ENCODE measurements at regions not wholly inside any gene's neighbourhood (a gene's known extent, or its start where the extent isn't known, plus 50 kb on each side); places are given as distances from the start of the nearest gene placed in this dataset.

DNA sequence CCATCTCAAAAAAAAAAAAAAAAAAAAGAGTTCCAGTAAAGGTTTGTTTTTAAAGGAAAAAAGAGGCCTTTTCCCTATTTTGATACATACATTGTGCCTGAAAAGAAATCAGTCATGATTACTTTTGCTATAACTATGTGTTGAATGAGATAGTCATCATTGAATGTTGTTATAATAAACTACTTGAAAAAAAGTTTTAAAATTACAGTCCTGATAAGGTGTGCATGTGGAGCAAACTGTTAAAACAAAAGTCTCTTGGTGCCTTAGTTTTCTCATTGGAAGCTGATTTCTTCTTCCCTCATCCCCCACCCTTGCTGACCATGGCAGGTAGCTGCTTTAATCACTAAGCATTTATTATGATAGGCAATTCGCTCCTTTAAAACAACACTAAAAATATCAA lies 172.3 kb upstream of the TBCA start:
- DNase-seq: no peak

DNA sequence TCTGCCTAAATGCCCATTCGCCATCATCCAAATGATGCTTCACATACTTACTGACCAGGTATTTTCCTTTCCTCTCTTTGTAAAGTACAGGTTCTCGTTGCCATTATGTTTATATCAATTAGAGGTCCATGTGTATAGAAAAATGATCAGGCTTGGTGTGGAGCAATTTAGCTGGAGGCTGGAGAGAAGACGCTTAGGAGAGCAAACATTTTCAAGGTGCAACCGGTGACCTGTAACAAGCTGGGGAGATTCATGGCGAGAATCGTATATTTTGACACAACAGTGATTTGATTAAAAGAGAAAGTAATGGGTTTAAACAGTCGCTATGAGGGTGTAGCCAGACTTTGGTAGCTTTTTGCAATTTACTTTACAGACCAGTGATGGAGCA lies 170.9 kb upstream of the TBCA start:
- no peak for DNase-seq

- peak; percentile 43 for DNase-seq
Observed at GRCh38 chr5:77946381-77947040, 170.4 kb upstream of the TBCA start.

DNA sequence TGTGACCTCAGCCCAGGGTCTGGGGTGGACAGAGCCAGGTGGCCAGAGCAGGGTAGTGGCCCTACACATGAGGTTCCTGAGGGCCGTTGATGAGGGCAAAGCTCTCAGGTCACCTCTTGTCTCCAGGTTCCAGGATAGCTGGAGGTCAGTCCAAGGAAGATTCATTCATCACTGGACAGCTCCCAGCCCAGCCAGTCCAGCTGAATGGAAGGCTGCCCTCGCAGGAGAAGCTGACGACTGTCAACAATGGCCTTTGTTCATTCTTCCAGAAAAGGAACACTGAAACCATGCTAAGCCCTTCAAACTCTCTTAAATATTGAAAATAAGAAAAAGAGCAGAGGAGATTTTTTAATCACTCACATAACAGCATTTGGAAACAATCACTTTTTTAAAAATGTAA lies 169.7 kb upstream of the TBCA start:
- no peak for DNase-seq

DNA sequence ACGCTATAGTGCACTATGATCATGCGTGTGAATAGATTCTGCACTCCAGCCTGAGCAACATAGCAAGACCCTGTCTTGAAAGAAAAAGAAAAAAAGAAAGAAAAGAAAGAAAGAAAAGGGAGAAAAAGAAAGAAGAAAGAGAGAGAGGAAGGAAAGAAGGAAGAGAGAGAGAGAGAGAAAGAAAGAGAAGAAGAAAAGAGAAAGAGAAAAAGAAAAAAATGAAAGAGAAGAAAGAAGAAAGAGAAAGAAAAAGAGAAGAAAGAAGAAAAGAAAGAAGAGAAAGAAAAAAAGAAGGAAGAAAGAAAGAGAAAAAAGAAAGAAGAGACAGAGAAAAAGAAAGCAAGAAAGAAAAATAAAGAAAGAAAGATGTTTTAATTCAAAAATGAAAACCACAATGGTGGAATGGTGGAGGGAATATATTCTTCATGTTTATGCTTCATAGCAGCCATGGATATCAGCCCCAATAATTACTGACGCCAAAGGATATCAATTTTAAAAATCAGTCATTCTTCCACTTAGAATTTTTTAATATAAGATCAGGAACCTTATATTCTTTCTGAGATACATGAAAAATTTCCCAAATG lies 168.7 kb upstream of the TBCA start:
- no peak for DNase-seq

- DNase-seq: no peak
Observed at GRCh38 chr5:77943851-77944250, 167.7 kb upstream of the TBCA start.

DNA sequence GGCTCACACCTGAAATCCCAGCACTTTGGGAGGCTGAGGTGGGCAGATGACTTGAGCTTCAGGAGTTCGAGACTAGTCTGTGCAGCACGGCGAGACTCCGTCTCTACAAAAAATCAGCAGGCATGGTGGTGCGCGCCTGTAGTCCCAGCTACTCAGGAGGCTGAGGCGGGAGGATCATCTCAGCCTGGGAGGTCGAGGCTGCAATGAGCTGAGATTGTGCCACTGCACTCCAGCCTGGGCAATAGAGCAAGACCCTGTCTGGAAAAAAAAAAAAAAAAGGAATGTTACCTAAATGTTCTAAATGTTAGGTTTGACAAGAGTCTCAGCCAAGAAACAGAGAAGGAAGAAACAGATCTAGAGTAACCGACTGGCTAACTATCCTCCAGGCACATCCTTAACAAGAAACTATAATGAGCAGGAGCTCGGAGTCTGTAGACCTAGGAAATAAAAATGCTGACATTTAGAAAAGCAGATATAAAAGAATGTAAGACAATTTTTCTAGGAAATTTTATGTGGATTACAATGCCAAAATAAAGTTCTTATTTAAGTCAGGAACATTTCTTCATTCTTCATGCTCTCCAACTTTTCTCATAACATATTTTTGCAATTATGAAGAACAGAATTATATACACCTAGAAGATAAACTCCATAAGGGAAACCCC lies 166.6 kb upstream of the TBCA start:
- DNase-seq: no peak

DNA sequence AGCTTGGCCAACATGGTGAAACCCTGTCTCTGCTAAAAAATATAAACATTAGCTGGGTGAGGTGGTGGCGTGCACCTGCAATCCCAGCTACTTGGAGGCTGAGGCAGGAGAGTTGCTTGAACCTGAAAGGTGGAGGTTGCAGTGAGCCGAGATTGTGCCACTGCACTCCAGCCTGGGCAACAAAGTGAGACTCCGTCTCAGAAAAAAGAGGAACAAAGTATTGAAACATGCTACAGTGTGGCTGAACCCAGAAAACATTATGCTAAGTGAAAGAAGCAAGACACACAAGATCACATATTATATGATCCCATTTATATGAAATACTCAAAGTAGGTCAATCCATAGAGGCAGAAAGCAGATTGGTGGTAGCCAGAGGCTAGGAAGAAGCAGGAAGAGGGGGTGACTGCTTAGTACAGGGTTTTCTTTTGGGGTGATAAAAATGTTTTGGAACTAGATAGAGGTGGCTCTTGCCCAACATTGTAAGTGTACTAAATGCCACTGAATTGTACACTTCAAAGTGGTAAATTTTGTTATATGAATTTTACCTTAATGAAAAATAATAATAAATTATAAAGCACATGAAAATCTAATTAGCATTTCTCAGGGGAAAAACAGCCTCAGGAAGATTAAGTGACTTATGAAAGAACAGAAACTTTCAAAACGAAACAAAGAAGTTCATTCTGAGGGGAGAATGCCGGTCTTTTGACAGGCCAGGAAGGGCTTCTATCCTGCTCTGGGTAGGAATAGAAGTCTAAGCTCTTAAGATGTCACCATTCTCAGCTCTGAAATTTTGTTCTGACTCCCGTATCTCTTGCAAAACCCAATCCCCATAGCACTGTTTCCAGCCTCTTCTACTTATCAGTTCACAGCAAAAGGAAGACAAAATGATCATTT lies 161.1 kb upstream of the TBCA start:
- no peak for DNase-seq

DNA sequence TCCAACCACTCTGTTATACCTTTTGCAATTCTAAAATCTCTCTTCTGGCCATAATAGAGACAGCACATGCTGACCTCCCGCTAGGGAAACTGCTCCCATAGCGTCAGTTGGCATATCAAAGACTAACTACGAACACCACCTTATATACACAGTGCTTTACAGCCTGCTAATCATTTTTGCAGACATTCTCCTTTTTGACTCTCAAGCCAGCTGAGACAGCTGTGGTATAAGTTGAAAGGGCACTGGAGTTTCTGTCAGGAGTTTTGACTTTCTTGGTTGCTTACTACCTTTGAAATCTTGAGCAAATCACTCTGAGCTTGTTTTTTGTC lies 160.2 kb upstream of the TBCA start:
- no peak for DNase-seq

DNA sequence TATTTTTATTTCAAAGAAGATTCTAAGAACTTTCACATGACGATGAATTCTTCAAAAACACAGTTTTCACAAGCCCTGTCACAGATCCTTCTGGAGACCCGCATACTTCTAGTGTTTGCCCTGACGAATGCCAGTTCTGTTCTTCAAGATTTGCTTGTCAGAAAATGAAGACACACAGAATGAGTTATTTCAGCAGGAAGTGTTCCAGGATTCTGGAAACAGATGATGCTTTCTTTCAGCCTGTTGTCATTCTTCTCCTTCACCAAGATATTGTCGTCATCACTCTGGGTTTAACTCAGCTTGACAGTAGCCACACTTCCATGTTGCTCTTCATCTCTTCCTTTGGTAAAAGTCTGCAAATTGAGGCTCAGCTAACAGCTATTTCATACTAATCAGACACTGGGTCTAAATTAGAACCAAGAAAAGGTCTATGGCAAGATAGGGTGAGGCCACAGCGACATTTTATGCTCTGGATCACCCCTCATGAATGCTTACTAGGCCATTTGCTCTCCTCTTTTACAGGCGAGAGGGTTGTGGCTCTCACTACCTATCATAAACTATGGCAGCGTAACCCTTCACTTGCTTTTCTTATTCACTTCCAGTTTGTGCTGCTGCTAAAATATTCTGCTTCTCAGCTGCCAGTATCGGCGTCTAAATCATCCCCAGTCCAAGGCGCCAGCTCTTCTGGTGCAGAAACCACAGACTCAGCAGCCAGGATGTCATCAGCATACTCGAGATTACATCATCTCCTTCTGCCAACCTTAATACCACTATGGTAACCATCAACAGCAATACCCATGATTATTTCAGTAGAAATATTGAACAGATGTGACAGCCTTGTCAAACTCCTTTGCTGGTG lies 159.6 kb upstream of the TBCA start:
- no peak for DNase-seq

DNA sequence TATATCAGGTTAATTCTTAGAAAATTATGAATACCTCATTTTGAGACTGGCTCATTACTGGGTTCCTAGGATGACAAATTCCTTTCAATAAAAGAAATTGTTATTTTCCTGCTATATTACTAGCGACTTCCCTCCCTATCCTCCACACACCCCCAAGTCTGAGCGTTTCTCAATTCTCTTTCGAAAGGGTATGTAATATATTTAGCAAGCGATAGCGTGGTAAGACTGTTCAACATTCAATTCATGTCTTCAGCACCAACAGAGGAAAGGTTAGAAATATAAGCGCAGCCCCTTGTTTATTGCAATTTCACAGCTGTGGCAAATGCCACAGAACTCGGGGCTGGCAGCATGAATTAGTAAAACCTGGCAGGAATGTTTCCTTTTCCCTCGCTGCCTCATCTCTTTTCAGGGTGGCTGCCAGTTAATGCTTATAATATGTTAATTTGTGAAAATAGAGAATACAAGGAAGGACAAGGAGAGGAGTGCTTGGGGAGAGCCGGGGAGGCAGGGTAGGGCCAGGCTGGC lies 152.7 kb upstream of the TBCA start:
- no peak for DNase-seq

- no peak for DNase-seq
Observed at GRCh38 chr5:77926337-77926736, 150.2 kb upstream of the TBCA start.

DNA sequence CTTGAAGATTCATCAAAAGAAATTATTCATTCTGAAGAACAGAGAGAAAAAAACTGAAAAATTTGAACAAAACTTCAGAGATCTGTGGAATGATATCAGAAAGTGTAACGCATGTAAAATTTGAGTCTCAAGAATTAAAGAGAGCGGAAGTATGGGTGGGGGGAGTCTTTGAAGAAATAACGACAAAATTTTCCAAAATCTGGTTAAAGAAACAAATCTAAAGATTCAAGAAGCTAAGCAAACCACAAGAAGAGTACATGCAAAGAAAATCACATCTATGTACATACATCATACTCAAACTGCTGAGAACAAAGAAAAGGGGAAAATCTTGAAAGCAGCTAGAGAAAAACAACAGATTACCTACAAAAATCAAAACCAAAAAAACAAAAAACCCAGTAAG lies 149.4 kb upstream of the TBCA start:
- no peak for DNase-seq

GRCh38 chr5:77924081-77924480 lies 147.9 kb upstream of the TBCA start:
- DNase-seq: no peak

GRCh38 chr5:77923666-77924065 lies 147.5 kb upstream of the TBCA start:
- no peak for DNase-seq

- DNase-seq: no peak
Observed at GRCh38 chr5:77921094-77921768, 145.1 kb upstream of the TBCA start.

- no peak for DNase-seq
Observed at GRCh38 chr5:77920359-77921058, 144.4 kb upstream of the TBCA start.

GRCh38 chr5:77915346-77915745 lies 139.2 kb upstream of the TBCA start:
- DNase-seq: no peak

GRCh38 chr5:77912721-77913120 lies 136.6 kb upstream of the TBCA start:
- no peak for DNase-seq

- DNase-seq: no peak
Observed at GRCh38 chr5:77910602-77911188, 134.6 kb upstream of the TBCA start.

GRCh38 chr5:77909237-77909636 lies 133.1 kb upstream of the TBCA start:
- DNase-seq: no peak
